Nucleus accumbens (tissue), 56 donors: ENCODE measurements at regions not wholly inside any gene's neighbourhood (a gene's known extent, or its start where the extent isn't known, plus 50 kb on each side); places are given as distances from the start of the nearest gene placed in this dataset.

Source experiments
- DNase-seq, 56 donors: peaks; one replicate each; lab custom pipeline; 2025; lab: John Stamatoyannopoulos, UW

DNA sequence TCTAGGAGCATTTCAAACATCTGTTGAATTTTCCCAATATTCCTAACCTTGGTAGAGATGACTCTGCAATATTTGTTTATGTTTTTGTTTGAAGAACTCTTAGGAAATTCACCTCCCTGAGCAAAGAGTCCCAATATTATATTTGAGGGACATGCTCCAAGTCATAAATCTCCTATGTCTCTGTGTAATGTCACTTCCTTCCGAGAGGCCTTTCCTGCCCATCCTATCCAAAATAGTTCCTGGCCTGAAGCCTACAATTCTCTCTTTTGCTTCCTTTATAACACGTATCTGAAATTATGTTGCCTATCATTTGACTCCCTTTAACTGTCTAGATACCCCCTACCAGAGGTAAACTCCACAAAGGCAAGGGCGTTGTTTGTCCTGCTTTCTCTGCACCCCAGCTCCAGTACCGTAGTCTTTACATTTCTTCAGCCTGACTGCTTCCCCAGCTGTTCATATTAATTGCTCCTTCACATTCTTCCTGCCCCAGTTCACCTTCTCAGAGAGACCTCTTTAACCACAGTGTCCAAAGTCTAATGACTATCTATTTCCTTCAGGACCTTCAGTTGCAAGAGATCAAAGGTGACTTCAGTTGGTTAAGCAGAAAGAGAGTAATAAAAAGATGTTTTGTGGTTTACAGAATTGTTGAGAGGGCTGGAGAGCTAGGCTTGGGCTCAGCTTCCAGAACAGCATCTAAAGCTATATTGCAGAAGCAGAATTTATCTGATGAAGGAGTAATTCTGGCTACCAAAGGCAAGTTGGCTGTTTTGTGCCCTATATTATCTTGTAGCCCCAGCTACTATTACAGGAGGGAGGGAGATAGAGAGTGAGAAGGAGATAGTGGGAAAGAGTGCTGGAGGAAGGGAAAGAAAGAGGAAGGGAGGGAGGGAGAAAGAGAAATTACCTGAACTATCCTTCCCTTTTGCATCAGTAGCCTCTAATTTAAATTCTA, 109.3 kb upstream of the TMEM161B start:
- no peak for DNase-seq

DNA sequence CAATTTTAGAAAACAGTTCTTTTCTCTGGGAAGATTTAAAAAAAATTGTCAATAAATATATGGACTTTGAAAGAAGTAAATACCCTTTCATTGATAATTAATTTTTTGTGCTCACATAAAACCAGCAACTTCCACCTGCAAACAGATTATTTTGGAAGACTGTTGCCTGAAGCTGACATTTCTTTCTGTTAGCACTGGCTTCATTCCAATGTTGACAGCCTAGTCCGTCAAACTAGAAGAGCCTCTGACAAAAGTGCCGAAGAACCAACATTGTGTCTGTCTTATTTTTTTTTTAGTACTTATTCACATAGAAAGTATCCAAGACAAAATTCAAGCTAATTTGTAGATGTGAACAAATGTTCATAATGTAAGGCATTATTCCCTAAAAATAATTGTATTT, 108.6 kb upstream of the TMEM161B start:
- no peak for DNase-seq

DNA sequence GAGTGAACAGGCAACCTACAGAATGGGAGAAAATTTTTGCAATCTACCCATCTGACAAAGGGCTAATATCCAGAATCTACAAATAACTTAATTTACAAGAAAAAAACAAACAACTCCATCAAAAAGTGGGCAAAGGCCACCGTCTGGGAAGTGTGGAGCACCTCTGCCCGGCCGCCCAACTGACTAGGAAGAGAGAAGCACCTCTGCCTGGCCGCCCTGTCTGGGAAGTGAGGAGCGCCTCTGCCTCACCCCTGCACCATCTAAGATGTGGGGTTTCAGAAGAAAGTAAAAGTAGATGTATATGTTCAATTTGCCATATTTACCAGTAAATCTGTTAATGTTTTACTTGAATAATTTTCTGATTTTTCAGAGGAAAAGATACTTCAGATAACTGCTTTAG, 108.1 kb upstream of the TMEM161B start:
- DNase-seq = no peak

DNA sequence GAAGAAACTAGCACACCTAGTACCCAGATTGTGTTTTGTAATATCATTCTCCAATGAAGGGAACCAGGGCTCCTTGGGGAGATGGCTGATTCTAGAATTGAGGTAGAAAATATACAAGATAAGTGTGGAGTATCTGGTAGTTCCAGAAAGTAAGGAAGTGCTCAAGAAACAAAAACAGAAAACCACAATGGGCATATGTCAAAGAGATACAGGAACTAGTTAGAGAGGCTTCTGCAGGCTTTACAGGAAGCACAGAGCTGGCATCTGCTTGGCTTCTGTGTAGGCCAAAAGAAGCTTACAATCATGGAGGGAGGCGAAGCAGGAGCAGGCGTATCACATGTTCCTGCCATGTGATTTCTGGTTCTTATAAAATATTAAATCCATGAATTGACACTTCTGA, 105.7 kb upstream of the TMEM161B start:
- no peak for DNase-seq

DNA sequence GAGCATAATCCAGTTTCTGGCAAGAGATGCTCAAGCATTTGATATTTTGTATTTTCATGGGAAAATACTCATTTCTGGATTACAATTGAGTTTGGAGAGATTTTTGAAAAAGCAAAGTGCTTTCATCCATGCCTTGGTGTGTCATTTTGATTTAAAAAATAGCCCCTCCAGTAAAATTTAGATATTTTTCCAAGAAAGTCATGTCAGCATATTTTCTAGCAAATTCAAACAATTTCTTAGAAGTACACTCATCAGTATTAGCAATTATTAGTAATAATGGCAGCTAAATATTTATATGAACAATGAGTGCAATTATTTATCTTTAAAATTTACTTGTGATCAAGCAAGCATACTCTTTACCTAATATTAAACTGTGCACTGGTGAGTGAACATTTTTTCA, 102.2 kb upstream of the TMEM161B start:
- no peak for DNase-seq

DNA sequence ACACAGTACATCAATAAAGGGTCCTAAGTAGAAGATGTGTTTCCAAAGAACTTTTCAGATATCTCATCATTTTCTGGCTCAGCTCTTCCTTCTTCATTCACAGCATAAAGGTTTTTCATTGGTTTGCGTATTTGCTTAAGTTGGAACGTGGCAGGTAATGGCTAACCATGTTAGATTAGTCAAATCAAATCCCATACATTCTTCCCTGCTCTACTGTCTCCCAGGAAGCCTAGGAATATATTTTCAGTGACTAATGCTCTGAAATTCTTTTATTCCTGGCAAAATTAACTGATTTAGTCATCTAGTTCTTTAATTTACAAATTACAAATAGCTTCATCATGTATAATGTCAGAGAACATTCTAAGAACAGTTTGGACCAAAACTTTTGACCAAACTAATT, 99.6 kb upstream of the TMEM161B start:
- DNase-seq = no peak

DNA sequence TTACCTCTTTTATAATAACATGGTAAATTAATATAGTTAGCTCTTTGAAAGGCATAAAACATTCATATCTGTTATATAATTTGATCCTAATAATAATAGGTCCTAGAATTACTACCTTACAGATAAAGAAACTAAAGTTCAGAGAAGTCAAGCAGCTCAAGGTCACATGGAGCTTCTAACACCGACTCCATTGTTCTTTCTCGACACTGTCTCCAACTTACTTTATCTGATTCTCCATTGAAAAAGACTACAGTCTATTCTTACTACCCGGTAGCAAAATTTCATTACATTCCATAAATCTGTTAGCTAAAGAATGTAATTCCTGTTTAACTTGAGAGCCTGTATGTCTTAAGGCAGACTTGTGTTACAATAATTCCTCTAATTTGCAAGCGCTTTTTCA, 96.3 kb upstream of the TMEM161B start:
- no peak for DNase-seq

DNA sequence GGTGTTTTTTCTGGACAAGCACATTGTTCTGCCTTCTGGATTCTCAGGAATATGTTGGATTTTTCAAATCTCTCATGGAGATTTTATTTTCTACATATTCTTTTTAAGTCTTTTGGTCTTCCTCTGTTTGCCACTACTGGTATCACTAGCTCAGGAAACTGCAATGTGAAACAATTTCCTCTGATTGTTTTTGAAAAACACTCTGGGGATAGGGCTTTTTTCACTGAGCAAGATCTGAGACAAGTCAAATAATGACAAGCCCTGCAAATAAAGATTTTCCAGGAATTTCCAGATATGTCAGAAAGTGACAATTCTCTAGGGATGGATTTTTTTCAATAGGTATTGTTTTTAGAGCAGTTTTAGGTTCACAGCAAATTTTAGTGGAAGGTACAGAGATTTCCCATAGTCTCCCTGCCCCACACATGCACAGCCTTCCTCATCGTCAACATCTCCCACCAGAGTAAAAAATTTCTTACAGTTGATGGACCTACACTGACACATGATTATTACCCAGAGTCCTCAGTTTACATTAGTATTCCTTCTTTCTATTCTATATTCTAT, 86.9 kb upstream of the TMEM161B start:
- DNase-seq = no peak

DNA sequence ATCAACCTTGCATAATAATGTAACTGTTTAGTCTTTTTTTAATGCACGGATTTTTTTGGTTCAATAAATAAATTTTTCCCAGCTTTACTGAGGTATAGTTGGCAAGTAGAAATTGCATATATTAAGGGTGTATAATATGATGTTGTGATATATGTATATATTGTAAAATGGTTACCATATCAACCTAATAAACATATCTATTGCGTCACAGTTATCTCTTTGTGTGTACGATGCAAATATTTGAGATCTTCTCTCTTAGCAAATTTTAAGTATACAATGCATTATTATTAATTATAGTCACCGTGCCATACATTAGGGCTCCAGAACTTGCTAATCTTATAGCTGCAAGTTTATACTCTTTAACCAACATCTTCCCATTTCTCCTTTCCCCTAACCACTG, 57.2 kb upstream of the TMEM161B start:
- DNase-seq = no peak

DNA sequence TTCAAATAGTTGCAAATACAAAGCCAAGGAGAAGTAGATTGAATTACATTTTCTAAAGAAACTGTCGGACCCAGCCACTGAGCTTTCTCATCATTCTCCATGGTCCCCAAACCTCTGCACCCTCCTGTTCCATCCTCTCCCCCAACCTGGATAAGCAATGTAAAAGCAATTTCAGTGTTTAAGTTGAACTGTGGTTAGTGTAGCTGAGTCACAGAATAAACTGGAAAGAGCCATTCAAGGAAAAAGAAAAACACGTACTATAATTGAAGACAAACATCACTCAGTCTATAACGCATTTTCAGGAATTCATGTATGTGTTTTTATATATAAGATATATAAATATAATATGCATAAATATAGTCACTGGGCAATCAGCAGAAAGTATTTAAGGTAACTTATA, 54.1 kb upstream of the TMEM161B start:
- no peak for DNase-seq
